ENCODE measurements at regions not wholly inside any gene's neighbourhood (a gene's known extent, or its start where the extent isn't known, plus 50 kb on each side); places are given as distances from the start of the nearest gene placed in this dataset.
A peak's percentile ranks its signal among the peaks of the same experiment; 100 is the strongest.
"Not testable (repeated sequence)": the region's sequence is repeated elsewhere in the genome, so short reads cannot be mapped to it uniquely, and the experiment has no call there.

DNA sequence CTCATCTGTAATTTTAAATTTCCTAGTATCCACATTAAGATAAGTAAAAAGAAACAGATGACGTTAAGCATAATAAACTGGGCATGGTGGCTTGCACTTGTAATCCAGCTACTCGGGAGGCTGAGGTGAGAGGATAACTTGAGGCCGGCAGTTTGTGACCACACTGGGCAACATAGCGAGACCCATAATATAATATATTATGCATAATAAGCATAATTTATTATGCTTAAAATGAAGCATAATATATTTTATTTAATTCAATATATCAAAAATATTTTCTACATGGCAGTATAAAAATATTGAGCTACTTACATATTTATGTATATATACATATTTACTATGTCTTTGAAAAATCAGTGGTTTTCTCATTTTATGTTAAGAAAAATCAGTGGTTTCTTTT, 128.3 kb downstream of the GOSR1 start:
- no peaks in the 10 kb centered on the region for H3K9me3 ChIP-seq
- intact Hi-C loops (cut with DNase I): no loop called here
- TF ChIP-seq POLR2A (IDR thresholded peaks at IDR 0.05): no peak
- TF ChIP-seq, protein P1, sequence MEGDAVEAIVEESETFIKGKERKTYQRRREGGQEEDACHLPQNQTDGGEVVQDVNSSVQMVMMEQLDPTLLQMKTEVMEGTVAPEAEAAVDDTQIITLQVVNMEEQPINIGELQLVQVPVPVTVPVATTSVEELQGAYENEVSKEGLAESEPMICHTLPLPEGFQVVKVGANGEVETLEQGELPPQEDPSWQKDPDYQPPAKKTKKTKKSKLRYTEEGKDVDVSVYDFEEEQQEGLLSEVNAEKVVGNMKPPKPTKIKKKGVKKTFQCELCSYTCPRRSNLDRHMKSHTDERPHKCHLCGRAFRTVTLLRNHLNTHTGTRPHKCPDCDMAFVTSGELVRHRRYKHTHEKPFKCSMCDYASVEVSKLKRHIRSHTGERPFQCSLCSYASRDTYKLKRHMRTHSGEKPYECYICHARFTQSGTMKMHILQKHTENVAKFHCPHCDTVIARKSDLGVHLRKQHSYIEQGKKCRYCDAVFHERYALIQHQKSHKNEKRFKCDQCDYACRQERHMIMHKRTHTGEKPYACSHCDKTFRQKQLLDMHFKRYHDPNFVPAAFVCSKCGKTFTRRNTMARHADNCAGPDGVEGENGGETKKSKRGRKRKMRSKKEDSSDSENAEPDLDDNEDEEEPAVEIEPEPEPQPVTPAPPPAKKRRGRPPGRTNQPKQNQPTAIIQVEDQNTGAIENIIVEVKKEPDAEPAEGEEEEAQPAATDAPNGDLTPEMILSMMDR (IDR thresholded peaks at IDR 0.05): no peak

DNA sequence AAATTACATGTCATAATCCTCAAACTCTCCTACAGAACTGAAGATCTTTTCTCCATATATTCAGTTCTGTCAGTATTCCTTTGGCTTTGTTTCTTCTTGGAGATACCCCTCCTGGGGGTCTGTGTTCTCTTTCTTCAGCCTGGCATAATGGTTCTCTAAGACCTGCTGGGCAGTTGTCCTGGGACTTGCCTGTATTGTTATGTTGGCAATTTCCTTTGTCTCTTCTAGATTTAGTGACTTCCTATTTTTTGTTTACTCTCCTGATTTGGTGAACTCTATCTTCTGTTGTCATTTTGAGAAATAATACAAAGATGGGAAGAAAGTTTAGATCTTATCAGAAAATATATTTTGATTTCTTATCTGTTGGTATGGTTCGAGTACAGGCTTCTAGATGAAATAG, 127.8 kb downstream of the GOSR1 start:
- TF ChIP-seq POLR2A (IDR thresholded peaks at IDR 0.05): no peak
- TF ChIP-seq, protein P1 (IDR thresholded peaks at IDR 0.05): no peak
- H3K4me1 ChIP-seq: no peaks in the 10 kb centered on the region
- no peaks in the 10 kb centered on the region for H3K36me3 ChIP-seq (replicated peaks in 1 of 2; ENCODE audit: insufficient read depth in 1 of 2, low read depth in 2 of 2)
- no peak overlapping the region for H3K27ac ChIP-seq
- WGBS, 2 donors: 73 to 83% methylated on average over 1 of the region's 1 CpG
- H3K27me3 ChIP-seq: no peaks in the 10 kb centered on the region
- DNase-seq (no peak), ATAC-seq (no peak)
- intact Hi-C loops (cut with DNase I): no loop called here
- H3K4me3 ChIP-seq: no peak overlapping the region
- H3K9me3 ChIP-seq: no peaks in the 10 kb centered on the region

More for the DNA sequence above, 128.3 kb downstream of the GOSR1 start:
- no peaks in the 10 kb centered on the region for H3K27me3 ChIP-seq
- H3K4me3 ChIP-seq: no peak overlapping the region
- 93 to 94% methylated on average over 4 of the region's 4 CpGs for WGBS, 2 donors
- ATAC-seq (no peak), DNase-seq (no peak)
- no peaks in the 10 kb centered on the region for H3K36me3 ChIP-seq (replicated peaks in 1 of 2; ENCODE audit: insufficient read depth in 1 of 2, low read depth in 2 of 2)
- H3K27ac ChIP-seq: no peak overlapping the region
- no peaks in the 10 kb centered on the region for H3K4me1 ChIP-seq

DNA sequence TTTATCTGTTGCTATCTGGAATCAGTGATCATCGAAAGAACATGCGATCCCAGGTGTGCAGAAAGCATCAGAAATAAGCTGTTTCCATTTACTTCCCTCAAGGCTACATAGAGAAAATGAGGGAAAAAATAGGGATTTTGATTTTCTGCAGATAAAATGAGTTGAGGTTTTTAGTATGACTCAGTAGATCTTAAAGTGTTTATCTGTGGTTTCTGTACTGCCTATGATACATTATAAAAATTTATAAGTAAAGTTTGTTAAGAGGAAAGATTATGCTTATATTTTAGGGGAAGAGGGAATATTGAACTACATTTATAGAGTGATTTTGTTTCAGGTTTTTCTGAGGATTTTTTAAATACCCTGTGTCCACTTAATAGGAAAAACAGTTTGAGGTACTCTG, 125.2 kb downstream of the GOSR1 start:
- H3K4me3 ChIP-seq; H3K36me3 ChIP-seq (replicated peaks in 1 of 2; ENCODE audit: insufficient read depth in 1 of 2, low read depth in 2 of 2); H3K27ac ChIP-seq; intact Hi-C loops (cut with DNase I); DNase-seq; H3K27me3 ChIP-seq; ATAC-seq; H3K4me1 ChIP-seq; H3K9me3 ChIP-seq: not testable (repeated sequence)
- 14 to 41% methylated on average over 2 of the region's 2 CpGs for WGBS, 2 donors

DNA sequence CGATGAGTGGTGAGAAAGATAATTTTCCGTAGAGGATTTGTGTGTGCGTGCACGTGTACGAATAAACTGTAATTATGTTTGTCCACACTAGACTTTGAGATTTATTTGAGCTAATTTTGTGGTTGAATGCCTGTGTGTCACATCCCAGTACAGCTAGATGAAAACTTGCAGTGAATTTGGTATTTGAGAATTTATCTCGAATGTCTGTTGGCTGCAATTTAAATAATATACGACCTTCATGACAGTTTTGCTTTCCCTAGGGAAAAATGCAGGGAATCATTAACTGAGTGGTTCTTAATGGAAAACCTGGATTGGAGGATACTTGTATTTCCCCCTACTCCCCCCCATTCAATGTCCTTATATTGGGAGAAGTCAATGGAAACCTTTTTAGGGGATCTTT, 124.8 kb downstream of the GOSR1 start:
- H3K27ac ChIP-seq; ATAC-seq; H3K36me3 ChIP-seq (replicated peaks in 1 of 2; ENCODE audit: insufficient read depth in 1 of 2, low read depth in 2 of 2); H3K4me3 ChIP-seq; H3K27me3 ChIP-seq; H3K4me1 ChIP-seq; intact Hi-C loops (cut with DNase I); H3K9me3 ChIP-seq; DNase-seq: not testable (repeated sequence)
- 11 to 19% methylated on average over 7 of the region's 7 CpGs for WGBS, 2 donors

DNA sequence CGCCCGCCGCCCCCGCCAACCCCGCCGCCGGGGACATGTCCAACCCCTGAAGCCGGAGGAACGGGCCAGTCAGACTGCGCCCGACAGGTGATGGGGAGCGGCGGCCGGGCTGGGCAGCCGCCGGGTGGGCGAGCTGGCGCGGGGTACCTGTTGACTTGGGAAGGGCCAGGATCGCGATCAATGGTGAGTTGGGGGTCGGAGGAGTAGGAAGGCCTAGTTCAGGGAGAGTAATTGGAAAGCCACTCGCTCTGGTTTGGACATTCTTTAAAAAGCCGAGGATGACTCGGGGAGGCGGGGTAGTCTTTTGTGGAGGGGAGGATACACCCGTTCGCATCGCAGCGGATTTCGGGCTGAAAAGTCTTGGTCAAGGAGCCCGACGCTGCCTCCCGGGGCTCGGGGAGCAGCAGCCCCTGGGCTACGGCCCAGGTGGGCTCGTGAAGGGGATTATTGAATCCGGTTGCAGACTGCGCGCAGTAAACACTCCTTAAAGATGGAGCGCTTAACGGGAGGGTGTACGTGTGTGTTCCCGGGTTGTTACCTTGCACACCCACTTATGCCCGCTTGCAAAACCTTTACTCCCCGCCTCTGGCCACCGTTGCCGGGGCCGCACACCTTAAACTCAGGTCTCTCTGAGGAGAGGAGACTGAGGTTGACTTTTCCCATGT, 123.8 kb downstream of the GOSR1 start:
- Histone ChIP-seq H3K27me3 (no peaks in the 10 kb centered on the region), H3K9me3 (no peaks in the 10 kb centered on the region), H3K36me3 (replicated peaks in 1 of 2; ENCODE audit: insufficient read depth in 1 of 2, low read depth in 2 of 2) (no peaks in the 10 kb centered on the region), H3K4me1 (no peaks in the 10 kb centered on the region), H3K27ac (peak overlapping the region; percentile 94 to 98 (median 96)), H3K4me3 (peak overlapping the region; percentile 93 to 96)
- 0% methylated on average over 13 to 49 of the region's 49 CpGs for WGBS, 2 donors
- DNase-seq (peak in 3 of 4 donors; percentile 11 to 30 (median 21)), ATAC-seq (peak; percentile 19)
- intact Hi-C loops (cut with DNase I): no loop called here
- no peak for TF ChIP-seq POLR2A (IDR thresholded peaks at IDR 0.05)
- TF ChIP-seq, protein P1 (IDR thresholded peaks at IDR 0.05): no peak
